Esophagus muscularis mucosa (tissue), 4 donors: ENCODE measurements at regions not wholly inside any gene's neighbourhood (a gene's known extent, or its start where the extent isn't known, plus 50 kb on each side); places are given as distances from the start of the nearest gene placed in this dataset.

Experiments used
- EP300 ChIP-seq: sonication (generic); formaldehyde crosslinking; IDR thresholded peaks from one replicate; pipeline ENCODE4 v1.6.1; 2017; ENCODE audit warnings: antibody characterized with exemption
- POLR2A ChIP-seq: fragments of 450-650 bp; IDR thresholded peaks from one replicate; pipeline ENCODE4 v1.6.1; 2017; ENCODE audit warnings: antibody characterized with exemption, moderate library complexity, mild to moderate bottlenecking, low read depth
- POLR2AphosphoS5 ChIP-seq, 2 donors: sonication (generic); formaldehyde crosslinking; IDR thresholded peaks; one replicate each; pipeline ENCODE4 v1.6.1; 2017; ENCODE audit warnings: antibody characterized with exemption in 2 of 2
- TF ChIP-seq, protein P1 (sequence below), 3 experiments: fragments of 200-600 bp in 2 of 3; fragments of 450-650 bp in 1 of 3; sonication (generic) in 2 of 3; IDR thresholded peaks; one replicate each; pipeline ENCODE4 v1.5.1; 2017 to 2019; ENCODE audit warnings: antibody characterized with exemption in 3 of 3, mild to moderate bottlenecking in 2 of 3, moderate library complexity in 1 of 3

DNA sequence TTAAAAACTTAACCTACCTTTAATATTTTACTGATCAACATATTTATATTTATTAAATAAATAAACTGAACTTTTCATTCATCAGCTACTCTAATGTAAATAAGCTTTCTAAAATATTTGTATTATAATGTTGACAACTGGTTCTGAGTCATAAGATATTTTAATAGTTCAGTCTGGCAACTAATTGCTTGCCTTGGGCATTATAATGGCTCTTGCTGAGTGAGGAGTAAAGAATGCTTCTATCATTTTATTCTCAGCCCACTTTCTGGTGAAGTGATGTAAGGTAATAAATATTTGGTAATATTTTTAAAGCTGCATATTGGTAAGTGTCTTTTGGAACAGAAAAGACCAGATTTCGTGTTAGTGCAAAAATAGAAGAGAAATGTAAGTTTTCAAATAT lies 81.5 kb downstream of the DIPK2A start:
- TF ChIP-seq, protein P1, sequence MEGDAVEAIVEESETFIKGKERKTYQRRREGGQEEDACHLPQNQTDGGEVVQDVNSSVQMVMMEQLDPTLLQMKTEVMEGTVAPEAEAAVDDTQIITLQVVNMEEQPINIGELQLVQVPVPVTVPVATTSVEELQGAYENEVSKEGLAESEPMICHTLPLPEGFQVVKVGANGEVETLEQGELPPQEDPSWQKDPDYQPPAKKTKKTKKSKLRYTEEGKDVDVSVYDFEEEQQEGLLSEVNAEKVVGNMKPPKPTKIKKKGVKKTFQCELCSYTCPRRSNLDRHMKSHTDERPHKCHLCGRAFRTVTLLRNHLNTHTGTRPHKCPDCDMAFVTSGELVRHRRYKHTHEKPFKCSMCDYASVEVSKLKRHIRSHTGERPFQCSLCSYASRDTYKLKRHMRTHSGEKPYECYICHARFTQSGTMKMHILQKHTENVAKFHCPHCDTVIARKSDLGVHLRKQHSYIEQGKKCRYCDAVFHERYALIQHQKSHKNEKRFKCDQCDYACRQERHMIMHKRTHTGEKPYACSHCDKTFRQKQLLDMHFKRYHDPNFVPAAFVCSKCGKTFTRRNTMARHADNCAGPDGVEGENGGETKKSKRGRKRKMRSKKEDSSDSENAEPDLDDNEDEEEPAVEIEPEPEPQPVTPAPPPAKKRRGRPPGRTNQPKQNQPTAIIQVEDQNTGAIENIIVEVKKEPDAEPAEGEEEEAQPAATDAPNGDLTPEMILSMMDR (IDR thresholded peaks at IDR 0.05) = no peak
- TF ChIP-seq POLR2AphosphoS5 (IDR thresholded peaks at IDR 0.05) (no peak), POLR2A (no peak), EP300 (no peak)
